ENCODE measurements at regions not wholly inside any gene's neighbourhood (a gene's known extent, or its start where the extent isn't known, plus 50 kb on each side); places are given as distances from the start of the nearest gene placed in this dataset.

GRCh38 chr18:1011349-1011748 is 106.7 kb downstream of the ADCYAP1 start:
- Histone ChIP-seq H3K4me3 (replicated peaks; ENCODE audit: insufficient read depth, low read length) (no peak overlapping the region), H3K27ac (replicated peaks) (no peak overlapping the region), H3K27me3 (ENCODE audit: insufficient read depth, poor library complexity, severe bottlenecking) (no peaks in the 10 kb centered on the region)
- TF ChIP-seq GABPA (IDR thresholded peaks at IDR 0.05; ENCODE audit: low read depth), result no peak
- DNase-seq (ENCODE audit: low read depth in 1 of 2, low spot score in 1 of 2), result no peak

- Histone ChIP-seq H3K27me3 (ENCODE audit: insufficient read depth, poor library complexity, severe bottlenecking) (no peaks in the 10 kb centered on the region), H3K27ac (replicated peaks) (no peak overlapping the region), H3K4me3 (replicated peaks; ENCODE audit: insufficient read depth, low read length) (no peak overlapping the region)
- TF ChIP-seq GABPA (IDR thresholded peaks at IDR 0.05; ENCODE audit: low read depth) (no peak), SPI1 (IDR thresholded peaks at IDR 0.05; ENCODE audit: borderline replicate concordance, low read depth) (no peak), REST (IDR thresholded peaks at IDR 0.05; ENCODE audit: insufficient replicate concordance, low read depth) (no peak), POLR2AphosphoS5 (IDR thresholded peaks at IDR 0.05; ENCODE audit: low read depth) (no peak)
- TF ChIP-seq, protein P1, sequence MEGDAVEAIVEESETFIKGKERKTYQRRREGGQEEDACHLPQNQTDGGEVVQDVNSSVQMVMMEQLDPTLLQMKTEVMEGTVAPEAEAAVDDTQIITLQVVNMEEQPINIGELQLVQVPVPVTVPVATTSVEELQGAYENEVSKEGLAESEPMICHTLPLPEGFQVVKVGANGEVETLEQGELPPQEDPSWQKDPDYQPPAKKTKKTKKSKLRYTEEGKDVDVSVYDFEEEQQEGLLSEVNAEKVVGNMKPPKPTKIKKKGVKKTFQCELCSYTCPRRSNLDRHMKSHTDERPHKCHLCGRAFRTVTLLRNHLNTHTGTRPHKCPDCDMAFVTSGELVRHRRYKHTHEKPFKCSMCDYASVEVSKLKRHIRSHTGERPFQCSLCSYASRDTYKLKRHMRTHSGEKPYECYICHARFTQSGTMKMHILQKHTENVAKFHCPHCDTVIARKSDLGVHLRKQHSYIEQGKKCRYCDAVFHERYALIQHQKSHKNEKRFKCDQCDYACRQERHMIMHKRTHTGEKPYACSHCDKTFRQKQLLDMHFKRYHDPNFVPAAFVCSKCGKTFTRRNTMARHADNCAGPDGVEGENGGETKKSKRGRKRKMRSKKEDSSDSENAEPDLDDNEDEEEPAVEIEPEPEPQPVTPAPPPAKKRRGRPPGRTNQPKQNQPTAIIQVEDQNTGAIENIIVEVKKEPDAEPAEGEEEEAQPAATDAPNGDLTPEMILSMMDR (IDR thresholded peaks at IDR 0.05; ENCODE audit: insufficient read depth, low read length), result no peak
- DNase-seq (ENCODE audit: low read depth in 1 of 2, low spot score in 1 of 2), result no peak
These were observed 108.1 kb downstream of the ADCYAP1 start for GRCh38 chr18:1012775-1013174.

- TF ChIP-seq SPI1 (IDR thresholded peaks at IDR 0.05; ENCODE audit: borderline replicate concordance, low read depth), result no peak
- no peak for TF ChIP-seq REST (IDR thresholded peaks at IDR 0.05; ENCODE audit: insufficient replicate concordance, low read depth)
- TF ChIP-seq POLR2AphosphoS5 (IDR thresholded peaks at IDR 0.05; ENCODE audit: low read depth), result no peak
- TF ChIP-seq GABPA (IDR thresholded peaks at IDR 0.05; ENCODE audit: low read depth), result no peak
- TF ChIP-seq, protein P1 (IDR thresholded peaks at IDR 0.05; ENCODE audit: insufficient read depth, low read length), result no peak
- no peaks in the 10 kb centered on the region for H3K27me3 ChIP-seq (ENCODE audit: insufficient read depth, poor library complexity, severe bottlenecking)
- H3K4me3 ChIP-seq (replicated peaks; ENCODE audit: insufficient read depth, low read length), result no peak overlapping the region
- no peak for DNase-seq (ENCODE audit: low read depth in 1 of 2, low spot score in 1 of 2)
- no peak overlapping the region for H3K27ac ChIP-seq (replicated peaks)
These were observed 109.3 kb downstream of the ADCYAP1 start for GRCh38 chr18:1013951-1014350.

- no peak for DNase-seq (ENCODE audit: low read depth in 1 of 2, low spot score in 1 of 2)
- Histone ChIP-seq H3K27me3 (ENCODE audit: insufficient read depth, poor library complexity, severe bottlenecking) (no peaks in the 10 kb centered on the region), H3K4me3 (replicated peaks; ENCODE audit: insufficient read depth, low read length) (no peak overlapping the region), H3K27ac (replicated peaks) (no peak overlapping the region)
- TF ChIP-seq SPI1 (IDR thresholded peaks at IDR 0.05; ENCODE audit: borderline replicate concordance, low read depth) (no peak), GABPA (IDR thresholded peaks at IDR 0.05; ENCODE audit: low read depth) (no peak), POLR2AphosphoS5 (IDR thresholded peaks at IDR 0.05; ENCODE audit: low read depth) (no peak), REST (IDR thresholded peaks at IDR 0.05; ENCODE audit: insufficient replicate concordance, low read depth) (no peak)
- TF ChIP-seq, protein P1 (IDR thresholded peaks at IDR 0.05; ENCODE audit: insufficient read depth, low read length), result no peak
These were observed 109.8 kb downstream of the ADCYAP1 start for GRCh38 chr18:1014509-1014908.

All from HL-60 (cell line).